GM18867 (cell line): ENCODE measurements at regions not wholly inside any gene's neighbourhood (a gene's known extent, or its start where the extent isn't known, plus 50 kb on each side); places are given as distances from the start of the nearest gene placed in this dataset.
A peak's percentile ranks its signal among the peaks of the same experiment; 100 is the strongest.
"Not testable (repeated sequence)": the region's sequence is repeated elsewhere in the genome, so short reads cannot be mapped to it uniquely, and the experiment has no call there.

Experiments
- ATAC-seq: cut with Tn5 transposase; IDR thresholded peaks from one replicate; pipeline ENCODE4 v1.9.1; 2021; ENCODE audit warnings: mild to moderate bottlenecking, moderate library complexity; ENCODE audit not compliant: unreplicated experiment

DNA sequence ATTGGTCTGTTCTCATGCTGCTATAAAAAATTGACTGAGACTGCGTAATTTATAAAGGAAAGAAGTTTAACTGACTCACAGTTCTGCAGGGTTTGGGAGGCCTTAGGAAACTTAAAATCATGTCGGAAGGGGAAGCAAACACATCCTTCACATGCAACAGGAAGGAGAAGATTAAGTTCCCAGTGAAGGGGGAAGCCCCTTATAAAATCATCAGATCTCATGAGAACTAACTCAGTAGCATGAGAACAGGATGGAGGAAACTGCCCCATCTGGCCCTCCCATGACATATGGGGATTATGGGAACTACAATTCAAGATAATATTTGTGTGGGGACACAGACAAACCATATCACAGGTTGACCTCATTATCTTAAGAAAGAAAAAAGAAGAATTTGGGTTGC is 134.5 kb downstream of the PPP1R3A start:
- no peak for ATAC-seq

DNA sequence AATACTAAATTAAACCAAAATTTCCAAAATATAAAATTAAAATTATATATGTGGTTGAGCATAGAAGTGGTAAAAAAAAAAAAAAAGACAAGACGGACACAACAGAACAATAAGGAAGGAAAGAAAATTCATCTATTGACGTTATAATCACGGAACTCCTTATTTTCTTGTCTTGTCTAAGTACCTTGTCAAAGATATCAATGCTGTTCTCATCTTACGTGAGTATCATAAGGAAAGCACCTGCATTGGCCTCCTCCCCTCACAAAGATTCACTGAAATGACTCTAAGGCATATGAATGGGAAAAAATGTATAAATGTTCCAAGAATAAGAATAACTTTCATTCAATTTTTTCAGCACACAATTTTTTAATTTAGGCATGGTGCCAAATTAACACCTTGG is 135.4 kb downstream of the PPP1R3A start:
- ATAC-seq = no peak

DNA sequence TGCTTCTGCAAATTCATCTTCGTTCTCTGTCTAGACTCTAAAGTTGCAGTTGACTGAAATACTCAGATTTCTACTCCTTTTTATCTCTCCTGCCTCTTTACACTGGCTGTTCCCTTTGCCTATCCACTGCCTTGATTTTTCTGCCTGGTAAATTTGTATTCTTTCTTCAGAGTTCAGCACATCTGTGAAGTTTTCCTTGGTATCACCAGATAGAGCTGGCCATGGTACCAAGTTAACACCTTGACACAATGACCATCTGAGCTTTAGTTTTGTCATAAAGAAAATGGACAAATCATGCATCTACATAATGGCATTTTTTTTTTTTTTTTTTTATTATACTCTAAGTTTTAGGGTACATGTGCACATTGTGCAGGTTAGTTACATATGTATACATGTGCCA is 143.0 kb downstream of the PPP1R3A start:
- ATAC-seq = no peak

DNA sequence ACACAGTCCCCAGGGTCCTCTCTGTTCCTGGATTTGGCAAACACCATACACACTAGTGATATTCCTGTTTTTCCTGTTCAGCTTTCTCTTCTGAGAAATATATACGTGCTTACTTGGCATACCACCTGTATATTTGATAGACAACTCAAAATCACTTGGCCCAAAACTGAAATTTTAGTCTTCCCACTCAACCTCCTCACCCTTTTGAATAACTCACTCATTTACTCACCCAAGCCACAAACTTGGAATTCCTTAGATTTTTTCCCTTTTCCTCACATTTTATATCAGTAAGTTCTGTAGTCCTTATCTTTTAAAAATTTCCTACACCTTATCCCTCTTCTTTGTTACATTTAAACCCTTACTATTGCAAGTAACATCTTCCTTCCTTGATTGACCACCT is 143.4 kb downstream of the PPP1R3A start:
- ATAC-seq = no peak

DNA sequence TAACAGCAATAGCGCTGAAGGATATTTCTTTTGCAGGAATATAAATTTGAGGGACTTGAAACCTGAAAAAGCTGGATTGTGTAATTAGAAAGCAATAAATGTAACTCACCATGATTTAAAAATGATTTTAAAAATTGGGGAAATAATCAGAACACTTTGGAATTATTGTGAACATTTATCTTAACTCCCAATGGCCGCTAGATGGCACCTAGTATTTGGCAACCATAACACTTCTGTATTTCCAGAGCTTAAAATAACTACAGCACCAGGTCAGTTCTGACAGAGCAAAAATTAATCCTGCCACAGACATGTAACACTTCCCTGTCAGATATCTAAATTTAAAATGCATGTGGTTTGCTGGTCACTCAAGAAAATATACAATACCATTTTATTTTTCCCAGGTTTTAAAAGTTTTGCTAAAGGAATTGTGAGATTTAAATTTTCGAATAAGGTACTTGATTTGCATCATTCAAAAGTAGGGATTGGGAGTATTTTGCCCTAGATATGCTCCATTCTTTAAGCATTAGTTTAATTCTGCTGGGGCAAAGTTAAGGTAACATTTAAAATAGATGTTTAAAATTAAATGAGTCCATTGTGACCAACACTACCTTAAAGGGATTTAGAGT is 144.5 kb downstream of the PPP1R3A start:
- ATAC-seq = peak; percentile 95

DNA sequence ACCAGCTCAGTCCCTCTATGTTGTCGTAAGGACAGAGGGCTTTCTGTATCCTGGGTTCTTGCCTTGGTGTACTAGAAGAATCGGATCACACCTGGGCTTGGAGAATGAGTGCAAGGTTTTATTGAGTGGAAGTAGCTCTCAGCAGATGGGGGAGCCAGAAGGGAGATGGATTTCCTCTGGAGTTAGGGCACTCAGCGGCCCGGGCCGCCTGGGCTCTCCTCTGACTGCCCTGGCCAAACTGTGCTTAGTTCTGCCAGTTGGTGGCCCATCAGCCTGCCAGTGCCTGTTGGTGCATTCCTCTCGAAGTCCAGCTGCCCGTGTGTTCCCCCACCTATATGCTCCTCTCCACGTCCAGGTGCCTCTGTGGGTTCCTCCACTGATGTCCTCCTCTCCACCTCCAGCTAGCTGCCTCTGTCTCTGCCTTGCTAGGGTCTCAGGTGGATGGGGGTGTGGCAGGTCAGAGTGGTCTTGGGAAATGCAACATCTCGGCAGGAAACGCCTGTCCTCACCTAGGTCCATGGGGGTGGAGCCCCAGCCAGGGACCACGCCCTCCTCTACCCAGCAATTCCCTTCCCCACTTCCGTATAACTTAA is 148.6 kb downstream of the PPP1R3A start:
- no peak for ATAC-seq

DNA sequence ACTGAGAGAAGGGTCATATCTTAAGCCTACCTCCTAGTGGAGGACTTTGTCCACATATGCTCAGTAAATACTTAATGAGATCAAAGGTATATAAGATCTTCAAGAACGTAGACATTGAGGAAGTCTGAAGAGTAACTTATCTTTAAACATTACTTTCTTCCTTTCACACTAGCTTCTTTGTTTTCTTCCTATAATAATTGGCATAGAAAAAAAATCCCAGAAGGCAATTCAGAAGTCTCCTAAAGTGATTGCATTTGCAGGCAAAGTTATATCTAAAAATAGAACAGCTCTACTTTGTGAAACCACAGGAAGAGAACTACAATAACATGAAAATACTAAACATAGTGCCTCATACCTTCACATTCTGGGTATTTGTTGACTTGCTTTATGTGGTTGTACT is 150.4 kb downstream of the PPP1R3A start:
- ATAC-seq = no peak

DNA sequence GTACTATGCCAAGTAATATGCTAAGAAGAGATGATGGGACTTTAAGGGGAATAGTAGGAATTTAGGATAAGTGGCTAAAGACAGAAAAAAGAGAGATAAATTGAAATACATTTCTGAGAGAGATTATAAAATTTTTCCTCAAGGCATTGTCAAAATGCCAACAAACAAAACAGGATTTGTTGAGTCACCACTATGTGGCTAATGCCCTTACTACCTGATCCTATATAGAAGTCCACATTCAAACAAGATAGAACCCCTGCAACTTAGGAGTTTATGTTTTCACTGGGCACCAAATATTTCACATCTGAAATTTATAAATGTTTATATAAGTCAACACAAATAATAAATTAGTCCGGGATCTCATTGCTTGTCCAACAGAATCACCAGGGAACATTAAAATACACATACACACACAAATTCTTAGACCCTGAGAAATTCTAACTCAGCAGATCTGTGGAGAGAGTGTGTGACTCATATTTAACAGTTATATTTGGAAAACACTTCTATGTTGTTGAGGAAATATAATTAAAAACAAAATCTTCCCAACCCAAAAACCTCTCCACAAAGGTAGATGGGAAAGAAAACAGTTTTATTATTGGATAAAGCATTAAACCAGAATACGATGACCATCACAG is 154.3 kb downstream of the PPP1R3A start:
- ATAC-seq = no peak

DNA sequence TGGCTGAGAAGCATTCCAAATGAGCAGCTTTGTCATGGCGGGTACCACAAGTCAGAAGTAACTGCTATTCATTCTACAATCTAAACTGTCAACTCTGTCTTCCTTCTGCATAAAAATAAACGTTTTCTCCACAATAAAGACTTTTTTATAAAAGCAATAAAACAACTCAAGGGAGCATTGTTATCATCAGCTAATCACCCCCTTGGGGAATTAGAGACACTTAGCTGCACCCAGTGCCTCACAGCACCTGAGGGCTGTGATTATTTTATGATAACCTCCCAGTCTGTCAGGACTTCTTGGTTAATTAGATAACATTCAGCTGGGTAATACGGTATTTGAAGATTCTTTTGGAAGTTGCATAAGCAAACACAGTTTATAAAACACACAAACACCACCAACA is 155.6 kb downstream of the PPP1R3A start:
- no peak for ATAC-seq

DNA sequence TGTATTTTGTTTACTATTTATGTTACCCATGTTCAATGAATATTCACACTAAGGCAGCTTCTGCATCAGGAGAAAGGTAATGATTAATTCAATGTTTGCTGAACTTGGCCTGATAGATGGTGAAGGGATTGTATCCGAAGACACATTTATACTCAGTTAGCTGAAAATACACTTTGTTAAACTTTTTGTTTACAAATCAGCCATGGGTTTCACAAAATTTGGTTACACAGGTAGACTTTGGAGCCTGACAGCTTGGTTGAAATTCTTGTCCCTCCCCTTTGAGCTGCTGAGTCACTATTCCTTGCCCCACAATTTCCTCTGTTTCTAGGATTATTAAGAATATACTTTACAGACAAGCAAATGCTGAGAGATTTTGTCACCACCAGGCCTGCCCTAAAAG is 162.6 kb downstream of the PPP1R3A start:
- ATAC-seq = no peak

DNA sequence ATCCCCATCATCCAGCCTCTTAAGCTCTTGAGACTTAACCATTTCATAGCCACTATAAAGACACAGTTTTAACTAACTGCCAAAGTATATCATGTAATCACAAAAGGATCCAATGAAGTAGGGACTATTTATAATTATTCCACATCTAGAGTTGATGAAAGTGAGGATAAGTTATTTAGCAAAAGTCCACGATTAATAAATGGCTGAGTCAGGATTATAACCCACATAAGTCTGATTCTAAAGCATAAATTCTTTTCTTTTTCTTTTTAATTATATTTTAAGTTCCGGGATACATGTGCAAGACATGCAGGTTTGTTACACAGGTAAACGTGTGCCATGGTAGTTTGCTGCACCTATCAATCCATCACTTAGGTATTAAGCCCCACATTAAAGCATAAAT is 166.1 kb downstream of the PPP1R3A start:
- no peak for ATAC-seq

DNA sequence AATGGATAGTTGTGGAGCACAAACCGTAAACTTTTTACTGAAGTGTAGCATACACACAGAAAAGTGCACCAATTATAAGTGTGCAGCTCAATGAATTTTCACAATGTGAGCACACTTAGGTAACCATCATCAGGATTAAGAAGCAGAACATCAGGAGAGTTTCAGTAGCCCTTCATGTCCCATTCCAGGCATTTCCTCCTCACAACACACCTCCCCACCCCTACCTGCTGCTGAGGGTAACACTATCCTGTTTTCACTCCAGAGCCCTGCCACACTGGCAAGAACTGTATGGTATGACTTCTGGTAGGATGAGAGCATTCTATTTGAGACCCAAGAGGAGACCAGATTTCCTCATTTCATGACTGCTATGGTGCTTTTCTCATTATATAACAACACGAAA is 166.5 kb downstream of the PPP1R3A start:
- ATAC-seq = no peak

DNA sequence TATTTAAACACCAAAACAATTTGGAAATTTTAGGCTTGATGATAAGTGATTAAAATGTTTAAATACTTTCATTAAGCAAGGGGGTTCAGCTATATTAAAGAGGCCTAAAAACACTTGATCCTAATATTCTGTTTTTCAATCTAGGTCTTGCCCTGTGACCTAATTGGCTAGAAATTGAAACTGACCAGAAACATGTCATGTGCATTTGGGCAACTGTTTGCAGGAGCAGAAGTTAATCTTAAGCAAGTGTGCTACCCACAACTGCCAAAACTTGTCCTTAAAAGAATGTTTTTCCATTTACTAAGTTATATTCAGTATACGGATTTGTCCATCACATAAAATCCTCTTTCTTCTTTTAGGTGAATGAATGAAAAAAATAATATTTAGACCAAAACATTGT is 167.3 kb downstream of the PPP1R3A start:
- ATAC-seq = no peak

DNA sequence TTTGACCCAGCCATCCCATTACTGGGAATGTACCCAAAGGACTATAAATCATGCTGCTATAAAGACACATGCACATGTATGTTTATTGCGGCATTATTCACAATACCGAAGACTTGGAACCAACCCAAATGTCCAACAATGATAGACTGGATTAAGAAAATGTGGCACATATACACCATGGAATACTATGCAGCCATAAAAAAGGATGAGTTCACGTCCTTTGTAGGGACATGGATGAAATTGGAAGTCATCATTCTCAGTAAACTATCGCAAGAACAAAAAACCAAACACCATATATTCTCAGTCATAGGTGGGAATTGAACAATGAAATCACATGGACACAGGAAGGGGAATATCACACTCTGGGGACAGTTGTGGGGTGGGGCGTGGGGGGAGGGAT is 170.4 kb downstream of the PPP1R3A start:
- ATAC-seq = not testable (repeated sequence)

DNA sequence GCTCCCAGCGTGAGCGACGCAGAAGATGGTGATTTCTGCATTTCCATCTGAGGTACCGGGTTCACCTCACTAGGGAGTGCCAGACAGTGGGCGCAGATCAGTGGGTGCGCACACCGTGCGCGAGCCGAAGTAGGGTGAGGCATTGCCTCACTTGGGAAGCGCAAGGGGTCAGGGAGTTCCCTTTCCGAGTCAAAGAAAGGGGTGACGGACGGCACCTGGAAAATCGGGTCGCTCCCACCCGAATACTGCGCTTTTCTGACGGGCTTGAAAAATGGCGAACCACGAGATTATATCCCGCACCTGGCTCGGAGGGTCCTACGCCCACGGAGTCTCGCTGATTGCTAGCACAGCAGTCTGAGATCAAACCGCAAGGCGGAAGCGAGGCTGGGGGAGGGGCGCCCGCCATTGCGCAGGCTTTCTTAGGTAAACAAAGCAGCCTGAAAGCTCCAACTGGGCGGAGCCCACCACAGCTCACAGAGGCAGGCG is 175.8 kb downstream of the PPP1R3A start:
- ATAC-seq = not testable (repeated sequence)

DNA sequence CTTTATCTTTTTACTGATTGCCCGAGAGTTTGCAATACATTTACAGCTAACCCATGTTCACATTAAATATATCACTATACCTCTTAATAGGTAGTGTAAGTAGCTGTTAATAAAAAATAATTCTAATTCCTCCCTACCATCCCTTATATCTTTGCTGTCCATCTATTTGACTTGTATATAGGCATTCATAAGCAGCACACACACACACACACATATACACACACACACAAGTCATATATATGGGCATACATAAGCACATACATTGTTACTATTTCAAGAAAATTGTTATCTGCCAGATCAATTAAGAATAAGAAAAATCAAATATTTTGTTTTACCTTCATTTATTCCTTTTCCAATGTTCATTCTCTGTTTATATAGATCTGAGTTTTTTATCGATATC is 176.4 kb downstream of the PPP1R3A start:
- ATAC-seq = no peak

DNA sequence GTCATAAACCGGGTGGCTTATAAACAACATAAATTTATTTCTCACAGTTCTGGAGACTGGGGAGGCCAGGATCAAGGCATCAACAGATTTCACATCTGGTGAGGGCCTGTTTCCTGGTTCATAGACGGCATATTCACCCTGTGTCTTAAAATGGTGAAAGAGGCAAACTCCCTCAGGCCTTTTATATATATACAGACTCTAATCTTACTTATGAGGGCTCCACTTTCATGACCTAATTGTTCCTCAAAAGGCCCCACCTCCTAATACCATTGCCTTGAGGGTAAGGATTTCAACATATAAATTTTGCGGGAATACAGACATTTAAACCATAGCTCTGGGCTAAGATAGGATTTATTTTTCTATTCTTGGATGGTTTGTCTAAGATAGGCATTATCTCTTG is 187.2 kb downstream of the PPP1R3A start:
- ATAC-seq = no peak

DNA sequence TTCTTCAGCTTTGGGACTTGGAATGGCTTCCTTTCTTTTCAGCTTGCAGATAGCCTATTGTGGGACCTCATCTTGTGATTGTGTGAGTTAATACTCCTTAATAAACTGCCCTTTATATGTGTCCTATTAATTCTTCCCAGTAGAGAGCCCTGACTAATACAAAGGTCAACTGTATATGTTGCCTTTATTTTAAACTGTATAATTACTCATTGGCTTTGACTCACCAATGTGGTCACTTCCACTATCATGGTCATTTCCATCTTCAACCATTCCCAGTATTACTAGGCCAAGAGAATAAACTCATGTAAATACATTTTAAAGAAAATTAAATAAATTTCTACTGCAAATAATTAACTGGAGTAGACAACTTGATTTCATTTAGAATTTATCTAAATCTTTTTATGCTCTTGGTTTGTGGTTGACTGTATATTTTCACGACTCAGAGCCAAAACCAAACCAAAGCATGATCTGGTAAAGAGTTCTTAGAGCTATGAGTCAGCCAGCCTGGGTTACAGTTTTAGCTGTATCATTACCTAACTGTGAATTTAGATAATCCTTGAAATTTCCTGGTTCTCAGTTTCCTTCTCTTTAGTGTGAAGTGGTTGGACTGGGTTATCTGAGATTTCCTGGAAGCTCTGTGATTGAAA is 188.4 kb downstream of the PPP1R3A start:
- ATAC-seq = no peak

DNA sequence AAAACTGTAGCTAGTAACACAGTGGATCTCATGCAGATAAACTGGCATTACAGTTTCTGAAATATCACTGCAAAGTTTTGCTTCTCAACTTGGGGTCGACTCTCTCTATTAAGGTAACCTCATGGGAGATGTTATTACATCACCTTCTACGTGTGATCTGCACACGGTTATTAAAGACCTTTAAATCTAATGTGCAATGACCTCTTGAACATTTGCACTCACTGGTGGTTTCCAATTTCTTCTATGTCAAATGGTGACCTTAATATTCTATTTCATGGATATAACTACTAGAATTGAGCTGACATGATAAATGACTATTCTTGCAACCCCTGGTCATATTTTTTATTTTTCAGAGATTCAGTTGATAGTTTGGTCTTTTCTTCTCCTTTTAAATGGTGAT is 191.3 kb downstream of the PPP1R3A start:
- ATAC-seq = no peak

DNA sequence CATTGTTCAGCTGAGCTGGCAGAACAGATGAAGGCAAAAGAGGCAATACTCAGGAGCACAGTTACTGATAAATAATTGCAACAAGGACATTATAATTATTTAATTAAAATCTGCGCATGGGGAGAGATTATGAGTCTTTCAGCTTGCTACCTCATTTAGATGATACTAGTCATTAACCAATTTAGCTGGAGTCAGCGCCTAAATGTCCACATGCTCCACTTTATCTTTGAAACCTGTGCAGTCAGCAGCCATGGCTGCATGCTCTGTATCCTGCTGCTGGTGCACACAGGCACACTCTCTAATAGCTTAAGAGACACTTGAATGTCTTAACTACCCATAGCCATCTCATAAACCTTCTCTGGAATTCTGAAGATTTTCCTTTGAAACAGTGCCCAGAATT is 196.8 kb downstream of the PPP1R3A start:
- no peak for ATAC-seq

DNA sequence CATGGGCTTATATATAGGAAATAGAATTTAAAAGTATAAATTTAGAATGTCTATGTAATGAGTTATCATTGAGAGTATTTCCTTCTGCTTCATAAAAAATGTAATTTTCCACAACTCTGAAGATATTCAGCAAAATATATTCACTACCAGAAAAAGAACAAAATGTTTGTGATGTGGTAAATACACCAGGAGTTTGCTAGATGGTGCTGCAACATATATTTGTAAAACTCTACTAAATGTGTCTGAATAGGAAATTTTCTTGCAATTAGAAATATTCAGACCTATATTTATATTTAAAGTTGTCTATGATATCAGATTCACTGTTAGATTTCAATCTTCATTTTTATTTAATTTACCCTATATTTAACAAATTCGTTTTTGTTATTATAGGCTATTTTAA is 201.1 kb downstream of the PPP1R3A start:
- no peak for ATAC-seq
